ENCODE measurements at regions not wholly inside any gene's neighbourhood (a gene's known extent, or its start where the extent isn't known, plus 50 kb on each side); places are given as distances from the start of the nearest gene placed in this dataset.

GRCh38 chr12:56866493-56866892, 67.7 kb downstream of the SDR9C7 start:
- CTCF ChIA-PET (ENCODE audit: partially characterized antibody), result interaction anchor here (0.6 to 1.2 kb wide), 2 partner anchors 106 to 307 kb away, joined by 3 read pairs; no protein-coding TSS in a partner anchor

More at GRCh38 chr12:56866493-56866892, 67.7 kb downstream of the SDR9C7 start:
- H2BK20ac ChIP-seq (ENCODE audit: low read length), result no peak overlapping the region
- no peak overlapping the region for H2BK120ac ChIP-seq (replicated peaks; ENCODE audit: low read depth, low read length)
- no peaks in the 10 kb centered on the region for H3K36me3 ChIP-seq (ENCODE audit: control insufficient read depth in 2 of 4, insufficient read depth in 4 of 4, low read length in 3 of 4)
- H3K18ac ChIP-seq (ENCODE audit: extremely low read depth, low read length), result no peak overlapping the region
- no peak overlapping the region for H2AK5ac ChIP-seq (ENCODE audit: low read depth, low read length)
- H3K23me2 ChIP-seq (ENCODE audit: low read depth, low read length), result no peaks in the 10 kb centered on the region
- DNase-seq (ENCODE audit: low read depth in 1 of 2, low spot score in 2 of 2), result no peak
- no peak overlapping the region for H3K56ac ChIP-seq (replicated peaks; ENCODE audit: insufficient read length, low read depth, low read length)
- POLR2A ChIA-PET (ENCODE audit: partially characterized antibody), result no interaction called here
- H4K91ac ChIP-seq (replicated peaks; ENCODE audit: insufficient read length, low read length), result no peak overlapping the region
- TF ChIP-seq CTBP2 (IDR thresholded peaks at IDR 0.05; ENCODE audit: borderline replicate concordance, insufficient read depth, insufficient read length, low read length) (no peak), ATF3 (IDR thresholded peaks at IDR 0.05; ENCODE audit: insufficient read depth, low read depth, low read length) (no peak), TBP (IDR thresholded peaks at IDR 0.05; ENCODE audit: low read depth, low read length) (no peak), GABPA (IDR thresholded peaks at IDR 0.05; ENCODE audit: borderline replicate concordance, insufficient read depth, low read length) (no peak), CHD2 (IDR thresholded peaks at IDR 0.05; ENCODE audit: low read length) (no peak), RBBP5 (IDR thresholded peaks at IDR 0.05; ENCODE audit: borderline replicate concordance, low read depth, low read length) (no peak), E2F6 (IDR thresholded peaks at IDR 0.05) (no peak), CBX8 (IDR thresholded peaks at IDR 0.05; ENCODE audit: borderline replicate concordance, low read depth, low read length) (no peak), NRF1 (IDR thresholded peaks at IDR 0.05; ENCODE audit: low read depth, low read length) (no peak), JUND (IDR thresholded peaks at IDR 0.05; ENCODE audit: low read length) (no peak), CBX5 (IDR thresholded peaks at IDR 0.05; ENCODE audit: low read depth, low read length) (no peak), KDM5A (IDR thresholded peaks at IDR 0.05; ENCODE audit: low read length) (no peak)
- no peak overlapping the region for H4K8ac ChIP-seq (ENCODE audit: extremely low read depth, insufficient read depth, low read length)
- no peak overlapping the region for H3K4ac ChIP-seq (replicated peaks; ENCODE audit: insufficient read length, low read depth, low read length)
- no peak overlapping the region for H4K5ac ChIP-seq (ENCODE audit: insufficient read length, low read depth, low read length)
- WGBS, 2 experiments (ENCODE audit: extremely low coverage in 1 of 2, insufficient coverage in 1 of 2, insufficient read length in 1 of 2, insufficient replicate concordance in 2 of 2, low coverage in 1 of 2, low lambda C conversion rate in 2 of 2, missing lambda C conversion rate in 1 of 2), result 82% methylated on average over 1 of the region's 1 CpG; no CpG with 5 or more reads in 1 of the 2 experiments
- H2BK5ac ChIP-seq (ENCODE audit: low read depth, low read length), result no peak overlapping the region
- H3K9me3 ChIP-seq (ENCODE audit: insufficient read depth in 2 of 2, low read depth in 1 of 2, low read length in 1 of 2), result peaks cover 53 to 64% of the 10 kb centered on the region in 2 experiments
- H3K79me2 ChIP-seq (ENCODE audit: control insufficient read depth in 1 of 2, insufficient read depth in 2 of 2, low read length in 2 of 2), result no peaks in the 10 kb centered on the region
- H3K27me3 ChIP-seq (replicated peaks in 1 of 4; ENCODE audit: control insufficient read depth in 3 of 4, extremely low read depth in 1 of 4, insufficient read depth in 3 of 4, low read length in 3 of 4), result no peaks in the 10 kb centered on the region
- no peak overlapping the region for H2BK15ac ChIP-seq (ENCODE audit: low read length)
- H3K9ac ChIP-seq (replicated peaks in 1 of 4; ENCODE audit: extremely low read depth in 1 of 4, low read depth in 3 of 4, low read length in 3 of 4), result no peak overlapping the region
- no peak overlapping the region for H3K23ac ChIP-seq (ENCODE audit: insufficient read length)
- H3K4me2 ChIP-seq (ENCODE audit: insufficient read depth in 1 of 2, low read depth in 2 of 2, low read length in 2 of 2), result no peak overlapping the region
- H3K4me3 ChIP-seq (ENCODE audit: extremely low read depth in 1 of 4, insufficient read depth in 2 of 4, low read depth in 3 of 4, low read length in 4 of 4), result no peak overlapping the region; a peak in 1 of 8 replicates
- FAIRE-seq, result no peak
- H3K79me1 ChIP-seq (ENCODE audit: low read depth, low read length), result no peaks in the 10 kb centered on the region
- no peaks in the 10 kb centered on the region for H4K20me1 ChIP-seq (replicated peaks in 1 of 2; ENCODE audit: control insufficient read depth in 1 of 2, insufficient read depth in 2 of 2, low read length in 2 of 2)
- H3K27ac ChIP-seq (ENCODE audit: low read depth, low read length), result no peak overlapping the region
- H2BK12ac ChIP-seq (ENCODE audit: low read depth, low read length), result no peak overlapping the region
- H2AFZ ChIP-seq (ENCODE audit: low read length), result no peak overlapping the region
- no peak overlapping the region for H3K14ac ChIP-seq (ENCODE audit: insufficient read length)
- no peaks in the 10 kb centered on the region for H3K4me1 ChIP-seq (replicated peaks in 1 of 4; ENCODE audit: control insufficient read depth in 3 of 4, insufficient read depth in 4 of 4, low read length in 3 of 4)
